Middle frontal gyrus (tissue), 1 donor: ENCODE measurements at regions not wholly inside any gene's neighbourhood (a gene's known extent, or its start where the extent isn't known, plus 50 kb on each side); places are given as distances from the start of the nearest gene placed in this dataset.
A peak's percentile ranks its signal among the peaks of the same experiment; 100 is the strongest.

ENCODE experiments used
- DNase-seq: peaks from one replicate; pipeline ENCODE4 v3.0.0-alpha.2; 2015; ENCODE audit warnings: low spot score; ENCODE audit errors: extremely low spot score

GRCh38 chr2:183283209-183283608 is 159.0 kb downstream of the NUP35 start:
- DNase-seq, result no peak

DNA sequence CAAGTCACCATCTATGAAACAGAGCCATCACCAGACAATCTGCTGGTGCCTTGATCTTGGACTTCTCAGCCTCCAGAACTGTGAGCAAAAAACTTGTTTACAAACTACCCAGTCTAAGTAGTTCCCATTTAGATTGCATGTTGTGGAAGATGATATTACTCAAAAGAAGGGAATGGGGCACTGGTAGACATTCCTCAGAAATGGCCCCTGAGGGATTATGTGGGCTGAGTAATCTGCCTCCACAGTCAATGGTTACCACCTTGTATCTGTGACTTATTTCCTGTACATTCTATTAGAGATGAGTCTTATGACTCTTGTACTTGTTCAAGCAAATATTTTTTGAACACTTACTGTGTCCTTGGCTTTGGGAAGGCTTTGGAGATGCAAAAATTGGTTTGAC is 160.4 kb downstream of the NUP35 start:
- DNase-seq, result no peak

DNA sequence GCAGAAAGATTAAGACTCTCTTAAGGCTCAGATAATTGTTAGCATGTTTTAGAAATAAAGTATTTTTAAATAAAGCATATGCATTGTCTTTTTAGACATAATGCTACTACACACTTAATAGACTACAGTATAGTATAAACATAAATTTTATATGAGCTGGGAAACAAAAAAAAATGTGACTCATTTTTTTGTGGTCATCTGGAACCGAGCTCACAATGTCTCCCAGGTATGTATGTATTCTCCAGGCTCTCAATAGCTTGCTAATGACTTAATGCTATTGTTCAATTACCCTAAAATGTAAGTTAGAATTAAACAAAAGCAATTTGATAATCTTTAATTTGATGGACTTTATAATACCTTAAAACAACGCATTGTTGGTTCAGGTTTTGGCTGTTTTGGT is 167.2 kb downstream of the NUP35 start:
- no peak for DNase-seq

- no peak for DNase-seq
These were observed 167.8 kb downstream of the NUP35 start for GRCh38 chr2:183292028-183292427.

DNA sequence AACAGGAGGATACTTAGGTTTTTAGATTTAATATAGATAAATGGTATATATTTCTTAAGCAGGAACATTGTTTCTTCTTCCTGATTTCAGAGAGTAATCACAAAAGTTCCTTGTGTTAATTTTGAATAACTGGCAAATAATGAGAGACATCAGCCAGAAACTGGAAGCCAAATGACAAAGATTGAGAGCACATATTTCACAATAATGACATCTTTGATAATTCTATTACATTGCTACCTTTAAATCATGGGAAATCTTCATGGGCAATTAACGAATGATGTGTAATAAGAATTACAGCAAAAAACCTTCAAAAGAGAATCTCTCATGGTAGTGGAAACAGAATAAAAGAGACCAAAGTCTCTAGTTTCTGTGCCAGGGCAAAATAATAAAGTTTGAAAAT is 215.1 kb downstream of the NUP35 start:
- DNase-seq, result no peak

GRCh38 chr2:183341057-183341456 is 216.8 kb downstream of the NUP35 start:
- DNase-seq, result no peak

DNA sequence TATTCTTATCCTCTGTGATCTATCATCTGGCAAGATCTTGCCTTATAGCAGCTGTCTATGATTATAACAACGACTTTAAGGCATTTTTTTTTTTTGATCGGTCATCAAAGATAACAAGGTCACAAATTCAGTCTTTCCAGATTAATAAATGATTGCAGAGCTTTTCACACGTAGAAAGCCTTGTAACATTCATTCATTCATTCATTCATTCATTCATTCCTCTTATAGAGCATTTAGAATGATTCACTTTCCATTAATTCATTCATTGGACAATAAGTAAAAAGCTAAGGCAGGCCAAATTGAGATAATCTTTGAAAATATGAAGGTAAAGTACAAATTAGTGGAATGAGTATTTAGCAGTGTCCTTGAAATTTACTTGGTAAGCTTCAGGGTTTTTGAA is 223.7 kb downstream of the NUP35 start:
- no peak for DNase-seq

DNA sequence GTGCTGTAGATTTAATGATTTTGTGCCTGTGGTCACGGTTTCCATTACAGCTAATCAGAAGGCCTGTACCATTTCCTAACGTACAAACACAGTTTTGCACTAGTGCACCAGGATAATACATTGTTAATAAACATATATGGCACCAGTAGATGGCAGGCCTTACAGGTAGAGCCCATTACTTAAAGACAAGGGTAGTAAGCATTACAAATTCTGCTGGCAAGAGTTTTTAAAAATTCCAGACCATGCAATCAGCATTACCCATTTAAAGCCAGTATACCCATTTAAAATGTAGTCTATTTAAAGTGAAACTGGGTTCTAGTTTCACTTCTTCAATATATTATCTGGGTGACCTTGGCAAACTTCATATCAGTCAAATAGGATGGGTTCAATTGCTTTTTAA is 224.2 kb downstream of the NUP35 start:
- no peak for DNase-seq

GRCh38 chr2:183349091-183349490 is 224.8 kb downstream of the NUP35 start:
- DNase-seq, result peak; percentile 4

DNA sequence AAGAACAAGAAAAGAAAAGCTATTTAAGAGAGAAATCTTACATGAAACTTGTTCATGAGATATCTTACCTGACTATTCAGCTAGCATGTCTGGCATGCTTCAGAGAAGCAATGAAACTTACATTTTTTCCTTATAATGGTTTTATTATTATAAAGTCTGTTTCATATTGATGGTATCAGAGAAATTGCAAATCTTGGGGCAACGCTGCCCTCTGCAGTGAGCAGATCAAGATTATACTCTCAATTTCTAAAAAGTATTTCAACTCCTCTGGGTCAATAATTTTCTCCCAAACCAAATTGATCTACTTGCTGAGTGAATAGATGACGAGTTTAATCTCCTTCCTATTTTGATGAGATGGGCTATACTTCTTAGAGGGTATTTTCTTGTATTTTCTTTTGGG is 235.6 kb downstream of the NUP35 start:
- DNase-seq, result no peak

DNA sequence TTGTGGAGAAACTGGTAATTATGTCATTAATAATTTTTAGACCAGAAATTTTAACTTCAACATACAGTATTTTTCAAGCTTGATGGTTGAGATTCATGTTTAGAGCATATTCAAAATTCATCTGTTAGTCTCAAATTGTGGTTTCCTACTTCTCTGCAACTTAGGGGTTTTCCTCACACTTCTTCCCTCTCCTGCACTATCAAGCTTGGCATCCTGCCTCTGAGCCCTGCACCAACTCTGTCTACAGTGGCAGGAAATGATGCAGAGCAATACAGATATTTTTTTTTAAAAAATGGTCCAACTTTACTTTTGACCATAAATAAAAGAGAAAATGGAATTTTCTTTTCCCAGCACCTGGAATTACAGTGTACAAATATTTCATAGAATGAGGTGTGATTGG is 247.3 kb downstream of the NUP35 start:
- no peak for DNase-seq

DNA sequence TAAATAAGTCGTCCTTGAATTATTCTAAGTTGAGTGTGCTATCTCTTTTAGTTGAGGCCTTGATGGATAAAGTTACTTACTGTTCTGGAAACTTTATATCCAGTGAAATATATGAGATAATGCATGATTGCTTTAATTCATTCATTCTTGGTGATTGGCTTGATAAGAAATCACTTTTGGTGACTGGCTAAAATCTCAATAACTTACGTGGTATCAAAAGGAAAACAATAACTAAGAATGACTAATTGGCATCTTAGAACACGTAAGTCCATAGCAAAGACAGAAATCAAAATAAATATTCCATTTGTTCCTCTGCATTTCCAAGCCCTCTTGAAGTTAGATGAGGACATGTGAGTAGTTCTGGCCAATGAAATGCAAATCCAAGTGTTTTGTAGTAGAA is 251.6 kb downstream of the NUP35 start:
- no peak for DNase-seq

- no peak for DNase-seq
These were observed 259.6 kb downstream of the NUP35 start for GRCh38 chr2:183383854-183384253.

DNA sequence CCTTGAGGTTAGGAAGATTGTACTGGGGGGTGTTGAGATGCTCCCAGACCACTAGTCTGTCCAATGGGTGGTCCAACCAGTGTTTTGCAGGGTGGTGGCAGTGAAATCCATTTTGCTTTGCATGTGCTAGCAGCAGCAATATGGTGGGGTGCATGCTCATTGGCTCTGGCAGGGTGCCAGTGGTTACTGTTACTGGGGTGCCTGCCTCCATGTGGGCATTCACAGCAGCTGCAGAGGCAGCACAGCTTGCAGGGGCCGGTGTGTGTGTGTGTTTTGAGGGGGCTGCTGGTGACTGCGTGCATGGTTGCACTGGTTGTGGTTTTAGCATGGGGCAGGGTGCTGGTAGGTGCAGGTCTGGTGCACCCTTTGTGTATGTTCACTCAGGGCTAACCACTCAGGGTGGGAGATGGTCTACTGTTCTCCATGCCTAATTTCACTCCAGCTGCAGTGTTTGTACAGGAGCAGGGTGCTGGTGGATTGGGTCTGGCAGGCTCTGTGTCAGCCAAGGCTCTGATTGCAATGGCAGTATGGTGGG is 265.4 kb downstream of the NUP35 start:
- no peak for DNase-seq

DNA sequence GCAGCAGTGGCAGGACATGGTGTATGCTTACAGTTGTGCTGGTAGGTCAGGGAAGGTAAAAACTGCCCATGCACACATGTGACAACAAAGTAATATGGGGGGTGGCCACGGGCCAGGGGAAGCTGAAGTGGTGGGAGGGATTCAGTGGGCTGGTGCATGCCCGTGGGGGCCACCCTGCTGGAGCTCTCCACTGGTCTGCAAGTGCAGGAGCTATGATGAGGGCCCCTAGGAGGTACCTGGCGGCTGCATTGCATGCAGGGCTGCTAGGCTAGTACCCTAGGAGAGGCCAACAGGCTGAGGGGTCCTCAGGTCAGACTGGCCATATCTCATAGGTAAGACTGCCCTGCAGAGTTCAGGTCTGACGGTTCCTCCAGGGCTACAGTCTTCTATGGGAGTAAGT is 265.9 kb downstream of the NUP35 start:
- no peak for DNase-seq

- no peak for DNase-seq
These were observed 280.1 kb downstream of the NUP35 start for GRCh38 chr2:183404392-183404791.

DNA sequence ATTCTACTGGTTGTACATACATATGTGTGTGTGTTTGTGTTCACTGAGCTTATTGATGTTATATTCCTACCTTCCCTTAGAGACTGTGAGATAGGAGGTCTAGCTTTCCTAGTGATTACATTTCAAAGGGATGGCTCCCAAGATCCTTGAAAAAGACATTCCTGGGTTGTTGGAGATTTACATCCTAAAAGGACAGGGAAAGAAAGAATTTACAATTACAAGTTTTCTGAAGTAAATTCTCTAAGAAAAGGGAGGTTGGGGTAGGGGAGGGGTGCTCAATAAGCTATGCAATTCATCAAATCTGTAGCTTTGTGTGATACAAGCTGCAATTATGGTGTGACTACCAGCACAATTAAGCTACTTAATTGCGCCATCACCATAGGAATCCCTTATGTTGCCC is 284.3 kb downstream of the NUP35 start:
- DNase-seq, result no peak

DNA sequence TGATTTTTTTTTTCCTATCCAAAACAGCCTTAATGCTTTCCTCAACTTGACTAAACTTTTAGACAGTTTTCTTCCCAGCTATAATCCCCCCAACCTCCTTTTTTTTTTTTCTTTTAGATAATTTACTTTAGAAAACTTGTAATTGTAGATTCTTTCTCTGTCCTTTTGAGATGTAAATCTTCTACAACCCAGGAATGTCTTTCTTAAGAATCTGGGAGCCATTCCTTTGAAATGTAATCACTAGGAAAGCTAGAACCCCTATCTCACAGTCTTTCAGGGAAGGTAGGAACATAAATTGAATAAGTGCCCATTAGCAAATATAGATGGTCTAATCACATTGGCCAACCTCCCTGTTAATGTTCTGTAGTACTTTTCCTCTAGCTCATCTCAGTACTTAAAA is 285.4 kb downstream of the NUP35 start:
- DNase-seq, result no peak

DNA sequence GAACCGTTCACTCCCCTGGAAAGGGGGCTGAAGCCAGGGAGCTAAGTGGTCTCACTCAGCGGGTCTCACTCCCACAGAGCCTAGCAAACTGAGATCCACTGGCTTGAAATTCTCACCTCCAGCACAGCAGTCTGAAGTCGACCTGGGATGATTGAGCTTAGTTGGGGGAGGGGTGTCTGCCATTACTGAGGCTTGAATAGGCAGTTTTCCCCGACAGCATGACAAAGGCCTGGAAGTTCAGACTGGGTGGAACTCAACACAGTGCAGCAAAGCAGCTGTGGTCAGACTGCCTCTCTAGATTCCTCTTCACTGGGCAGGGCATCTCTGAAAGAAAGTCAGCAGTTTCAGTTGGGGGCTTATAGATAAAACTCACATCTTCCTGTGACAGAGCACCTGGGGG is 292.5 kb downstream of the NUP35 start:
- no peak for DNase-seq

DNA sequence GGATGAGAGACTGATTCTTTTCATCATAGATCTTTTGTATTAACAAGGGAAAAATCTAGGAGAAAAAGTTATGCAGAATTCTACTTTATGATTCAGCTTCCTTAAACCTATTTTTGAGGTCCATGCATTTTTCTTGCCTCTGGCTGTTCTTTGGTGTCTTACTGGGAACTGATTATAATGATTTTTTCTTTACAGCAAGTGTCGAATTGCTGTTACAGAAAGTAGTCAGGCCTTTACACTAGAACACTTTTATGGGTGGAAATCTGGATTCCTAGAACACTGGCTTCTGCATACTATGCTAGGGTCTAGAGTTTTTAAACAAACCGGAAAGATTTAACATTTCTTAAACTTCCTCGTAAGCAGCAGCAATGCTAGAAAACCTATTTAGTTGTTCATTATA is 302.6 kb downstream of the NUP35 start:
- no peak for DNase-seq

DNA sequence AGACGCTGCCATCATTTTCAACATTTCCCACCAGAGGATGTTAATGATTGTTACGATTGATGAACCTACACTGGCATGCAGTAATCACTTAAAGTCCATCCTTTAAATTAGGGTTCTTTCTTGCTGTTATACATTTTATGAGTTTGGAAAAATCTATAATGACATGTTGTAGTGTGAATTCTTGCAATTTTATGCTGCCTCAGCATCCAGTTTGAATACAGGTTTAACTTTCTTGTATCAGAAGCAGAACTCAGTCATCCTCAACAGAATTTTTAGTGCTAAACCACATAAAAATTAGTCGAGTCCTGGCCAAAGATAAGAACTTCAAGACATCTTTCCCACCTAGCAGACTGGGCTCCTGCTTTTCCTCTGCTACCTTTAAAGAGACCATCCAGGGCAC is 303.3 kb downstream of the NUP35 start:
- DNase-seq, result no peak

DNA sequence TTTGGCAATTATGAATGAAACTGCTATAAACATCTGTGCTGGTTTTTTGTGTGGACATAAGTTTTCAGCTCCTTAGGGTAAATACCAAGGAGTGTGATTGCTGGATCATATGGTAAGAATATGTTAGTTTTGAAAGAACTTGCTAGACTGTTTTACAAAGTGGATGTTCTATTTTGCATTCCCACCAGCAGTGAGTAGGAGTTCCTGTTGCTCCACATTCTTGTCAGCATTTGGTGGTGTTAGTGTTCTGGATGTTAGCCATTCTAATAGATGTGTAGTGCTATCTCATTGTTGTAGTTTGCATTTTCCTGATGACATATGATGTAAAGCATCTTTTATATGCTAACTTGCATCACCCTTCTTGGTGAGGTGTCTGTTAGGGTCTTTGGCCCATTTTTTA is 304.6 kb downstream of the NUP35 start:
- no peak for DNase-seq

DNA sequence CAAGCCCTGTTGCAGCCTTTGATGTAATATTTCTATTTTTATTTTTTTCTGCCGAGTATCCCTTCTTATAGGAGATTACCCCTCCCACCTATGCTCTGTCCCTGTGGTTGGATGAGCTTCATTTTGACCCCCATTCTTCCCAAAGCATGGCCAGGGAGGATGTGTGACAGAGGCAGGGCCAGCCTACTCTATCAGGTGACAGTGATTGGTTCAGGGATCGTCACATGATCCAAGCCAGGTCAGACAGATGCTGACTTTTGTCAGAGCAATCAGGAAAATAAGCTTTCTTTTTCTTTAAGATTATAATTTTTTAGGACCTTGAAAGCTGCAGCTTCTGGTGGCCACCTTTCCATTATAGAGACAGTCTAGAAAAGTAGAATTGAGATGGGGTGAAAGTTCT is 314.3 kb downstream of the NUP35 start:
- no peak for DNase-seq

GRCh38 chr2:183455056-183455455 is 330.8 kb downstream of the NUP35 start:
- no peak for DNase-seq
